H1 (cell line): ENCODE measurements at regions not wholly inside any gene's neighbourhood (a gene's known extent, or its start where the extent isn't known, plus 50 kb on each side); places are given as distances from the start of the nearest gene placed in this dataset.

Experiments used
- CREB1 ChIP-seq: IDR thresholded peaks from 2 replicates; pipeline ENCODE4 v1.6.1; 2012; ENCODE audit warnings: inconsistent platforms
- CTCF ChIP-seq, 3 experiments: IDR thresholded peaks; 1 replicate in 2 of 3; 2 replicates in 1 of 3; pipeline versions ENCODE4 v1.5.1 to v1.6.1; 2011; ENCODE audit warnings: low read length in 3 of 3, mild to moderate bottlenecking in 3 of 3, inconsistent platforms in 2 of 3, low read depth in 1 of 3, moderate library complexity in 1 of 3; ENCODE audit not compliant: insufficient read depth in 1 of 3; ENCODE audit errors: control extremely low read depth in 1 of 3
- POLR2AphosphoS5 ChIP-seq: IDR thresholded peaks from 2 replicates; pipeline ENCODE4 v1.6.1; 2011; ENCODE audit warnings: low read depth, low read length
- RFX5 ChIP-seq: IDR thresholded peaks from 2 replicates; pipeline ENCODE4 v1.6.1; 2011; ENCODE audit warnings: low read depth, low read length, improper control_type of control experiment, borderline replicate concordance
- SIN3A ChIP-seq, 2 experiments: IDR thresholded peaks in 1 of 2; conservative IDR thresholded peaks in 1 of 2; 2 replicates each; pipeline ENCODE4 v1.6.1; 2011 to 2012; ENCODE audit warnings: low read length in 2 of 2, improper control_type of control experiment in 1 of 2, low read depth in 1 of 2, mild to moderate bottlenecking in 1 of 2
- SRF ChIP-seq: IDR thresholded peaks from 2 replicates; pipeline ENCODE4 v1.6.1; 2011; ENCODE audit warnings: mild to moderate bottlenecking, low read depth, low read length, moderate library complexity
- USF2 ChIP-seq: IDR thresholded peaks from 2 replicates; pipeline ENCODE4 v1.6.1; 2011; ENCODE audit warnings: low read length, improper control_type of control experiment
- ZNF274 ChIP-seq: IDR thresholded peaks from 2 replicates; pipeline ENCODE4 v1.7.0; 2012; ENCODE audit warnings: low read length, borderline replicate concordance; ENCODE audit errors: extremely low read depth

- no peak for TF ChIP-seq POLR2AphosphoS5
- TF ChIP-seq CTCF (IDR thresholded peaks at IDR 0.05; ENCODE audit: control extremely low read depth in 1 of 3, insufficient read depth in 1 of 3, low read depth in 1 of 3, low read length in 3 of 3), result no peak
- TF ChIP-seq USF2, result no peak
- no peak for TF ChIP-seq SRF
- TF ChIP-seq ZNF274, result no peak
- no peak for TF ChIP-seq CREB1
- no peak for TF ChIP-seq SIN3A (conservative IDR thresholded peaks at IDR 0.05 in 1 of 2, IDR thresholded peaks at IDR 0.05 in 1 of 2; ENCODE audit: low read depth in 1 of 2, low read length in 2 of 2)
- no peak for TF ChIP-seq RFX5
These were observed 95.8 kb downstream of the RMI1 start for GRCh38 chr9:84076384-84076783.
